Hematopoietic multipotent progenitor cell treated with erythropoietin and hydrocortisone succinate and interleukin-3 and kit ligand, for 8 days (in vitro differentiated cells): ENCODE measurements at regions not wholly inside any gene's neighbourhood (a gene's known extent, or its start where the extent isn't known, plus 50 kb on each side); places are given as distances from the start of the nearest gene placed in this dataset.
"Not testable (repeated sequence)": the region's sequence is repeated elsewhere in the genome, so short reads cannot be mapped to it uniquely, and the experiment has no call there.

Experiments used
- DNase-seq: peaks from one replicate; pipeline ENCODE4 v3.0.0-alpha.2; 2015

GRCh38 chrX:500481-501010, 113.8 kb upstream of the PPP2R3B start:
- no peak for DNase-seq

- DNase-seq: no peak
These were observed 119.6 kb upstream of the PPP2R3B start for GRCh38 chrX:506341-506740.

- DNase-seq: no peak
These were observed 121.5 kb upstream of the PPP2R3B start for GRCh38 chrX:508163-508562.

GRCh38 chrX:508821-509220, 121.8 kb upstream of the SHOX start:
- not testable (repeated sequence) for DNase-seq

- not testable (repeated sequence) for DNase-seq
These were observed 119.5 kb upstream of the SHOX start for GRCh38 chrX:511089-511488.

GRCh38 chrX:518319-518718, 112.3 kb upstream of the SHOX start:
- DNase-seq: no peak

- DNase-seq: no peak
These were observed 110.8 kb upstream of the SHOX start for GRCh38 chrX:519741-520140.

GRCh38 chrX:522456-522855, 108.1 kb upstream of the SHOX start:
- no peak for DNase-seq

- no peak for DNase-seq
These were observed 105.5 kb upstream of the SHOX start for GRCh38 chrX:525134-525533.

GRCh38 chrX:526295-527224, 104.0 kb upstream of the SHOX start:
- no peak for DNase-seq

GRCh38 chrX:530726-531610, 99.6 kb upstream of the SHOX start:
- DNase-seq: no peak

- DNase-seq: no peak
These were observed 99.0 kb upstream of the SHOX start for GRCh38 chrX:531611-531936.

GRCh38 chrX:534804-535203, 95.8 kb upstream of the SHOX start:
- no peak for DNase-seq

GRCh38 chrX:536616-537015, 94.0 kb upstream of the SHOX start:
- no peak for DNase-seq

- DNase-seq: no peak
These were observed 93.4 kb upstream of the SHOX start for GRCh38 chrX:537151-537550.

- DNase-seq: no peak
These were observed 92.3 kb upstream of the SHOX start for GRCh38 chrX:538311-538710.

- not testable (repeated sequence) for DNase-seq
These were observed 89.6 kb upstream of the SHOX start for GRCh38 chrX:541006-541405.

GRCh38 chrX:542179-542578, 88.4 kb upstream of the SHOX start:
- DNase-seq: no peak

GRCh38 chrX:545452-545885, 85.1 kb upstream of the SHOX start:
- DNase-seq: no peak

GRCh38 chrX:550514-550913, 80.1 kb upstream of the SHOX start:
- no peak for DNase-seq

- no peak for DNase-seq
These were observed 79.3 kb upstream of the SHOX start for GRCh38 chrX:551306-551705.

GRCh38 chrX:552496-552895, 78.1 kb upstream of the SHOX start:
- DNase-seq: no peak

- no peak for DNase-seq
These were observed 76.3 kb upstream of the SHOX start for GRCh38 chrX:554271-554670.
